ENCODE measurements at regions not wholly inside any gene's neighbourhood (a gene's known extent, or its start where the extent isn't known, plus 50 kb on each side); places are given as distances from the start of the nearest gene placed in this dataset.

DNA sequence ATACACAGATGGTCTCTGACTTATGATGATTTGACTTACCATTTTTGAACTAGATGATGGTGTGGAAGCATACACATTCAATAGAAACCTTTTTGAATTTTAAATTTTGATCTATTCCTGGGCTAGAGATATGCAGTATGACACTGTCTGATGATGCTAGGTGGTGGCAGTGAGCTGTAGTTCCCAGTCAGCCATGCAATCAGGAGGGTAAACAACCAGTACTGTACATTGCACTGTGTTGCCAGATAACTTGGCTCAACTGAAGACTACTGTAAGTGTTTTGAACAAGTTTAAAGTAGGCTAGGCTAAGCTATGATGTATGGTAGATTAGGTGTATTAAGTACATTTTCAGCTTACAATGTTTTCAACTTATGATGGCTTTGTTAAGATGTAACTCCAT is 859.1 kb upstream of the ARRDC3 start (continued):
- TF ChIP-seq BCL3 (IDR thresholded peaks at IDR 0.05; ENCODE audit: borderline replicate concordance, insufficient read depth, low read depth, low read length, poor library complexity, severe bottlenecking), result no peak

DNA sequence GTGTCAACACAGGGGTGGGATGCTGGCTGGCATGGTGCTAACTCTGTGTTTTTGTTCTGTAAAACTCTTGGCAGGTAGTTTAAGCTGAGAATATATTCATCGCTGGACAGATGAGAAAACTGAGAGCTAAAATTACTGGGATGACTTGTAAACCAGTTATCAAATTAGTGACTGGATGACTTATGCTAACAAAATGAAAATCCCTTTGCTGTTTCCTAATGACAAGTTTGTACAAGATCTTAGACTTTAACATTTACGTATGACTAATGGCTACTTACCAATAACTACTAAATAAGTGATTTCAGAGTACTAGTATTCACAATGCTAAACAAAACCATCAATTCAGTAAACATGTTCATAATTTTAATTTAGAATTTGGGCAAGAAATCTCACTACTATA is 854.8 kb upstream of the ARRDC3 start:
- in situ Hi-C loops (cut with MboI), result no loop called here
- ChIA-PET RAD21 (ENCODE audit: unreplicated experiment) (no interaction called here), POLR2A (no interaction called here), CTCF (no interaction called here), SMC1A (ENCODE audit: uncharacterized antibody, unreplicated experiment) (no interaction called here)
- H3K79me2 ChIP-seq (ENCODE audit: control insufficient read depth, insufficient read depth, low read length), result no peaks in the 10 kb centered on the region
- no peak overlapping the region for H3K9ac ChIP-seq (ENCODE audit: control insufficient read depth, insufficient read depth, low read length)
- no peaks in the 10 kb centered on the region for H4K20me1 ChIP-seq (ENCODE audit: control insufficient read depth, insufficient read depth)
- H3K27ac ChIP-seq (ENCODE audit: control insufficient read depth, insufficient read depth), result no peak overlapping the region
- no peaks in the 10 kb centered on the region for H3K27me3 ChIP-seq (replicated peaks in 1 of 2; ENCODE audit: control insufficient read depth in 2 of 2, insufficient read depth in 2 of 2, low read length in 1 of 2)
- H3K4me3 ChIP-seq, result no peak overlapping the region
- TF ChIP-seq POLR2AphosphoS2 (IDR thresholded peaks at IDR 0.05; ENCODE audit: low read depth, low read length), result no peak
- TF ChIP-seq, protein P1, sequence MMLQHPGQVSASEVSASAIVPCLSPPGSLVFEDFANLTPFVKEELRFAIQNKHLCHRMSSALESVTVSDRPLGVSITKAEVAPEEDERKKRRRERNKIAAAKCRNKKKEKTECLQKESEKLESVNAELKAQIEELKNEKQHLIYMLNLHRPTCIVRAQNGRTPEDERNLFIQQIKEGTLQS (IDR thresholded peaks at IDR 0.05; ENCODE audit: borderline replicate concordance, extremely low read depth, low read depth, low read length), result no peak
- no peaks in the 10 kb centered on the region for H3K4me1 ChIP-seq (ENCODE audit: control insufficient read depth, insufficient read depth, low read length)
- ATAC-seq (no peak), FAIRE-seq (no peak), DNase-seq (ENCODE audit: low read depth, low spot score) (no peak)
- H3K36me3 ChIP-seq (ENCODE audit: control insufficient read depth in 2 of 2, insufficient read depth in 2 of 2, low read length in 1 of 2), result no peaks in the 10 kb centered on the region
- no peak overlapping the region for H2AFZ ChIP-seq (ENCODE audit: control insufficient read depth, low read depth, low read length)
- intact Hi-C loops (cut with micrococcal nuclease; ENCODE audit: unreplicated experiment), result no loop called here
- no peaks in the 10 kb centered on the region for H3K9me3 ChIP-seq (replicated peaks; ENCODE audit: control insufficient read depth, insufficient read depth, low read length)
- no peak overlapping the region for H3K4me2 ChIP-seq (ENCODE audit: control insufficient read depth, insufficient read depth)
- BruUV-seq (replicated peaks), result no TSS peak
- WGBS (ENCODE audit: insufficient coverage, insufficient replicate concordance, low lambda C conversion rate, missing lambda C conversion rate), result 74% methylated on average over 2 of the region's 2 CpGs

DNA sequence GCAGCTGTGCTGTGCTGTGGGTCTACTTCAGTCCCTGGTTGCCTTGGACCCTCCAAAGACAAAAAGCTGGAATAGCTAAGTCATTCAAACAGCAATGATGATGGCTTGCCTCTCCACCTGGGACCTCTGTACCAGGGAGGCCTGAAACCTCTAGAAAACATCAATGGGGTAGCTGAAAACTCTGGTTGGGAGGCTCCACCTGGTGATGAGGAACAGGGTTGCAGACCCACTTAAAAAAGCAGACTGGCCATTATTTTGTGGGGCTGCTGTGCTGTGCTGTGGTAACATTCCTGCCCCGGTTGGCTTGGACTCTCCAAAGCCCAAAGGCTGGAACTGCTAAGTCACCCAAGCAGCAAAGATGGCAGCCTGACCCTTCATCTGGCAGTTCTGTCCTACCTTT is 839.3 kb upstream of the ARRDC3 start:
- intact Hi-C loops (cut with micrococcal nuclease; ENCODE audit: unreplicated experiment), result no loop called here
- TF ChIP-seq MTA3 (IDR thresholded peaks at IDR 0.05; ENCODE audit: borderline replicate concordance, low read length), result no peak
- no peak for TF ChIP-seq STAT3 (IDR thresholded peaks at IDR 0.05; ENCODE audit: low read depth, low read length)
- no peak for TF ChIP-seq RAD21 (IDR thresholded peaks at IDR 0.05; ENCODE audit: insufficient read depth, low read depth, low read length)
- no peak for TF ChIP-seq ASH2L (IDR thresholded peaks at IDR 0.05; ENCODE audit: borderline replicate concordance, low read depth)
- TF ChIP-seq NFYB (IDR thresholded peaks at IDR 0.05; ENCODE audit: insufficient read depth, low read depth, low read length), result no peak
- no peak for TF ChIP-seq NR2C2 (IDR thresholded peaks at IDR 0.05; ENCODE audit: borderline replicate concordance, control insufficient read depth, insufficient read length, low read depth)
- TF ChIP-seq, protein P2, sequence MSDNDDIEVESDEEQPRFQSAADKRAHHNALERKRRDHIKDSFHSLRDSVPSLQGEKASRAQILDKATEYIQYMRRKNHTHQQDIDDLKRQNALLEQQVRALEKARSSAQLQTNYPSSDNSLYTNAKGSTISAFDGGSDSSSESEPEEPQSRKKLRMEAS (IDR thresholded peaks at IDR 0.05; ENCODE audit: low read depth, low read length), result no peak
- no peak for TF ChIP-seq TCF12 (IDR thresholded peaks at IDR 0.05; ENCODE audit: low read depth, low read length)
- no peak for TF ChIP-seq HDAC2 (IDR thresholded peaks at IDR 0.05)
- no peak for TF ChIP-seq YY1 (IDR thresholded peaks at IDR 0.05; ENCODE audit: low read depth, low read length)
- RAD21 ChIA-PET (ENCODE audit: unreplicated experiment), result interaction anchor here (0.7 kb wide), 1 partner anchor 581 kb away, joined by 4 read pairs; no protein-coding TSS in a partner anchor
- no peak overlapping the region for H2AFZ ChIP-seq (ENCODE audit: control insufficient read depth, low read depth, low read length)
- H3K36me3 ChIP-seq (ENCODE audit: control insufficient read depth in 2 of 2, insufficient read depth in 2 of 2, low read length in 1 of 2), result no peaks in the 10 kb centered on the region
- no peaks in the 10 kb centered on the region for H3K9me3 ChIP-seq (replicated peaks; ENCODE audit: control insufficient read depth, insufficient read depth, low read length)
- no peaks in the 10 kb centered on the region for H3K79me2 ChIP-seq (ENCODE audit: control insufficient read depth, insufficient read depth, low read length)
- no peak overlapping the region for H3K4me2 ChIP-seq (ENCODE audit: control insufficient read depth, insufficient read depth)
- no peaks in the 10 kb centered on the region for H3K27me3 ChIP-seq (replicated peaks in 1 of 2; ENCODE audit: control insufficient read depth in 2 of 2, insufficient read depth in 2 of 2, low read length in 1 of 2)
- in situ Hi-C loops (cut with MboI), result no loop called here
- no peak for FAIRE-seq
- SMC1A ChIA-PET (ENCODE audit: uncharacterized antibody, unreplicated experiment), result interaction anchor here (1.7 to 1.9 kb wide), 2 partner anchors 293 to 581 kb away, joined by 5 to 8 read pairs; no protein-coding TSS in a partner anchor
- H3K4me1 ChIP-seq (ENCODE audit: control insufficient read depth, insufficient read depth, low read length), result no peaks in the 10 kb centered on the region
- CTCF ChIA-PET, result interaction anchor here (1.4 kb wide), 2 partner anchors 293 to 581 kb away, joined by 4 to 11 read pairs; no protein-coding TSS in a partner anchor
- H3K9ac ChIP-seq (ENCODE audit: control insufficient read depth, insufficient read depth, low read length), result no peak overlapping the region
- H3K27ac ChIP-seq (ENCODE audit: control insufficient read depth, insufficient read depth), result no peak overlapping the region
- no peaks in the 10 kb centered on the region for H4K20me1 ChIP-seq (ENCODE audit: control insufficient read depth, insufficient read depth)
- POLR2A ChIA-PET, result interaction anchor here (0.6 kb wide), 1 partner anchor 648 kb away, joined by 5 read pairs; no protein-coding TSS in a partner anchor
- no peak overlapping the region for H3K4me3 ChIP-seq
- WGBS (ENCODE audit: insufficient coverage, insufficient replicate concordance, low lambda C conversion rate, missing lambda C conversion rate), result 0% methylated on average over 1 of the region's 1 CpG
- no peak for DNase-seq (ENCODE audit: low read depth, low spot score)
- no TSS peak for BruUV-seq (replicated peaks)
- no peak for ATAC-seq

Data from GM12878 (cell line).